HG02970 (cell line): ENCODE measurements at regions not wholly inside any gene's neighbourhood (a gene's known extent, or its start where the extent isn't known, plus 50 kb on each side); places are given as distances from the start of the nearest gene placed in this dataset.
A peak's percentile ranks its signal among the peaks of the same experiment; 100 is the strongest.
"Not testable (repeated sequence)": the region's sequence is repeated elsewhere in the genome, so short reads cannot be mapped to it uniquely, and the experiment has no call there.

Experiments used
- ATAC-seq: cut with Tn5 transposase; IDR thresholded peaks from one replicate; pipeline ENCODE4 v1.9.1; 2021; ENCODE audit warnings: mild to moderate bottlenecking, moderate library complexity, moderate number of reproducible peaks; ENCODE audit not compliant: unreplicated experiment, low FRiP score

DNA sequence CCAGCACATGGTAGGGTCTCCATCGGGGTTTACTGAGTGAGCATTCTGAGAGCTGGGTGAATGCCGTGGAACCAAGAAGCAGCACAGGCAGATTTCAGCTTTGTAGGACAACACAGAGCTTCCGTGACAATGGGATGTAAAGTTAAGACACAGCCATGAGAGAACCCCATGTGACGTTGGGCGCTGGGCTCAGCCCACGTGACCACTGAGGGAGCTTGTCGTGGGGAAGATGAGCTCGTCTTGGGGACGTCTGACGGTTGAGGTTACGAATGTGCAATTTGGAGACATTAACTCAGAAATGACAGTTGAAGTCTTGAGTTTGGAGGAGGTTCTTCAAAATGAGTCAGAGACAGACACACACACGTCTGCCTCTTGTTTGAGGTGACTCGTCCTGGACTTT, 51.5 kb upstream of the MUC20 start:
- not testable (repeated sequence) for ATAC-seq

DNA sequence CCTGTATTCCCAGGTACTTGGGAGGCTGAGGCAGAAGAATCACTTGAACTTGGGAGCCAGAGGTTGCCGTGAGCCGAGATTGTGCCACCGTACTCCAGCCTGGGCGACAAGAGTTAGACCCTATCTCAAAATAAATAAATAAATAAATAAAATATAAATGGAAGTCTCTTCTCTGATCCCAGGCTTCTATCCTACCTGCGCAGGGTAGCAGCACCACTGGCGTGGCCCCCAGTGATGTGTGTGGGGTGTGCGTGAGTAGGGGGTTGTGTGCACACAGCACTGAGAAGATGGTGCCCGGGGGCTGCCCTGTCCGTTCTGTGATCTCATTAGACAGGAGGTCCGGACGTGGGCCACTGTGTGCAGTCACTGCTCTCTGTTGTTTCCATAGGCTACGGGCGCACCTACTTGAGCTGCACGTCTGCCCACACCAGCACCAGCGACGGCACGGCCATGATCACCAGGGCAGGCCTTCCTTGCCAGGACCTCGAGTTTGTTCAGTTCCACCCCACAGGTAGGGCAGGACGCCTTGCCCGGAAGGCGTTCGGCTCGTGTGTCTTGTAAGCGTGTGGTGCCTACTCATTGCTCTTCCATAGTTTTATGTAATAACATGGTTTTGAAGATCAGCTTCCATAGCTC, 52.5 kb upstream of the MUC20 start:
- ATAC-seq = not testable (repeated sequence)

DNA sequence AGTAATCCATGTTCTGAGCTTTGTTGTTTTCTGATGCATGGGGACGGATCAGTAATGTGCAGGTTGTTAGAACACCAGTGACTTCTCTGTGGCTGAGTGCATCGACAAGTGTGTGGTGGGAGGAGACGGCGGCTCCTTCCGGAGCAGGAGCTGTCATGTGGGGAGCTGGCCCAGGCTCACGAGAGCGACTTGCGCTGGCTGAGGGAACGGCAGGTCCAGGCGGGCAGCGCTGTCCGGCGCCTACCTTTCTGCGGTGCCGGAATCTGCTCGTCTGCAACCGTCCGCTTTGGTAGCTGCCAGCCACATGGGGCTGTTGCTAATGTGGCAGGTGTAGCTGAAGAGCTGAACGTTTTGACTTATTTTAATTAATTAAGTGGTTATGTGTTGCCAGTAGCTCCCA, 55.5 kb upstream of the MUC20 start:
- not testable (repeated sequence) for ATAC-seq

DNA sequence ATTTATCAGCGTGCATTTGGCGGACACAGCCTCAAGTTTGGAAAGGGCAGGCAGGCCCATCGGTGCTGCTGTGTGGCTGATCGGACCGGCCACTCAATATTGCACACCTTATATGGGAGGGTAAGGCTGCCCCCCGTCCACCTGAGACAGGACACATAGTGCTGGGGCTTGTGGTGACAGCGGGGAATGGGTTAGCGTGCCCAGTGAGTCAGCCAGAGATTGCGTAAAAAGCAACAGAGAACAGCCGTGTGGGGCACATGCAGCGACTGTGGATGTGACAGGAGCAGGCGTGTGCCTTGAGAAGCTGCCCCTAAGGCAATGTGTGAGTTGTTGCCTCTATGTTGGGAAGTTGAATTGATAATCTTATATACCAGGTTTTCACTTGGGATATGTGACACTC, 56.6 kb upstream of the MUC20 start:
- not testable (repeated sequence) for ATAC-seq

DNA sequence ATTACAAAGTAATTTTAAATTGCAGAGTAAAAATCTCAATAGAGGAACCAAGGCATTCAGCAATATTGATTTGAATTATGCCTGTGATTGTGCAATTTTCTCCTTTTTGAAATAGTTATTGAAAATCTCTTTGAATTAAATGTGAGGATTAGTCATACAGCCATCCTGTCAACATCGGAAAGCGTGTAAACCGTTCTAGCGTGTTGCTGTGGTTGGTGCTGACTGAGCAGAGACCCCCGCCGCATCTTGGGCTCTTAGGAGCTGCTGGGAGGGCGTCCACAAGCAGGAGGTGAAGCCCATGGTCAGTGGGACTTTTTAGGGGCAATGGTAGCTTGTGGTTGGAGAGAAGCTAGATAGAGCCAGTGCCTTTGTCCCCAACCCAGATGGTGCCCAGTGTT, 61.6 kb upstream of the MUC20 start:
- ATAC-seq = not testable (repeated sequence)

DNA sequence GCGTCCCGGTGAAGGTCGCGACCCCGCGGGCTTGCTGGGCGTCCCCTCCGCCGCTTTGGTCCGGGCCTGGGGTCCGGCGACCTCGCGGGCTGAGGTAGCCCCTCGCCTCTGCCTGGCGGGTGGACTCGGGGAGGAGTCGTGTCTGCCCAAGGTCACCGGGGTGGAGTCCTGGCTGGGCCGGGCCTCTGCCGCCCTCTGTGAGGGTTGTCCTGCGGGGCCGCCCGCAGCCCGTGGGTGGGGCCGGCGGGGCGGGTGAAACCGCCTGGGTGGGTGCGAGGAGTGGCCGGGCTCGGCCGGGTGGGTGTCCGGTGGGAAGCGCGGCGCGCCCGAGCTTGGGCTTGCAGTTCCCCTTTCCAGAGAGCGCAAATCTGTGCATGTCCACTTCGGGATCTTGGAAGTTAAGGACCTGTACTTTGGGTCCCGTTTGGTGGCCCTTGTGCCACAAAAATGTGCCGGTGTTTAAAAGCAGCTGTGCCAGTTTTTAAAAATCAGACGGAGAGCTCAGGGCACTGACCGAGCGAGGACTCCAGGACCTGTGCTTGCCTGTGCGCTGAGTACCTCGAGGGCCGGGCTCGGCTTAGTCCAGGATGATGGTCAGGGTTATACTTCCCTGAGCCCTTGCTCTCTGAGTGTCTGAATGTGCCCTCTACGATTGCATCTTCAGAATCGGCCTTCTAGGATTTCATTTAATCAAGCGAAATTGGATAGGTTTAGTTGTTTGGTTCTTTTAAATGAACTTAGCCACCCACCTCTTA, 62.2 kb upstream of the MUC20 start:
- ATAC-seq = peak; percentile 32

DNA sequence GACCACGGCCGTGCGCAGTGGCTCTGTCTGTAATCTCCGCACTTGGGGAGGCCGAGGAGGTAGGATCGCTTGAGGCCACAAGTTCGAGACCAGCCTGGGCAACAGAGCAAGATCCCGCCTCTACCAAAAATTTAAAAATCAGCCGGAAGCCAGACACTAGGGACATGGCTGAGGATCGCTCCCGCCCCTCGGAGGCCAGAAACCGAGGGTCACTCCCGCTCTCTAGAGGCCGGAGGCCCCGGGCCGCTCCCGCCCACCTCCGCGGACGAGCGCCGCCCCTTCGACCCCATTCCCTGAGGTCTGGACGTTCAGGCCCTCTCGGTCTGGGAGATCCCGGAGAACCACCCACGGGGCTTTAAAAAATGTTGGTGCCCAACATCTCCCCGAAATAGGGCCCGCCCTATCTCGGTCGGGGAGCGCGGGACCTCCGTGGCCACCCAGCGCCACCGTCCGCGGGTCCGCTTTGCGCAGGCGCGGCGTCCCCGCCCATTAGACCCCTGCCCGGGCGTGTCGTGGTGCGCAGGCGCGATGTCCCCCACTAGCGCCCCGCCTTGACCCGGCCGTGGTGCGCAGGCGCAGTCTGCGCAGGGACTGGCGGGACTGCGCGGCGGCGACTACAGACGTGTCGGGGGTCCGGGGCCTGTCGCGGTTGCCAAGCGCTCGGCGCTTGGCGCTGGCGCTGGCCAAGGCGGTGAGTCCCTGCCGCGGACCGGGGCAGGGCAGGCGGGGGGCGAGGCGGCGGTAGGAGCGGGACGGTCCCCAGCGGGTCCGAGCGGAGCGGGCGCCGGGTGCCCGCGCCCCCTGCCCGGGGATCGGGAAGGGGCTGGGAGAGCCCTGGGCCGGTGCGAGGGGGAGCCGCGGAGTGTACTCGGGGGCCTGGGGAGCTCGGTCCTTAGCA, 63.1 kb upstream of the MUC20 start:
- peak; percentile 95 for ATAC-seq

DNA sequence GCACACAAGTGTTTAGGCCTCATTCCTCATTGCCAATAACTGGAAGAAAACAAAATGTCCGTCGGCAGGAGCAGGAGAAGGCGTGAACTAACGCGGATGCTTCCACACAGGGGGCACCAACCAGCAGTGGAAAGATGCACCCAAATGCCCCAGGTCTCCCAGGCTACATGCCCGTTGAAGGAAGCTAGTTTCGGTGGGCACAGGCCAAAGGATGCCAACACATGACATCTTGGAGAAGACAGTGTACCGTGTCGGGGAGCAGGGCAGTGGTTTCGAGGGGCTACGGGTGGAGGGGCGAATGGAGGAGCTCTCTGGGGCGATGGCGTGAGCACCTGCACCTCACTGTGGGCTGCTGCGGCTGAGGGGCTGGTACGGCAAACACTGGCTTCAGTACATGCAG, 64.7 kb upstream of the MUC20 start:
- ATAC-seq = not testable (repeated sequence)

DNA sequence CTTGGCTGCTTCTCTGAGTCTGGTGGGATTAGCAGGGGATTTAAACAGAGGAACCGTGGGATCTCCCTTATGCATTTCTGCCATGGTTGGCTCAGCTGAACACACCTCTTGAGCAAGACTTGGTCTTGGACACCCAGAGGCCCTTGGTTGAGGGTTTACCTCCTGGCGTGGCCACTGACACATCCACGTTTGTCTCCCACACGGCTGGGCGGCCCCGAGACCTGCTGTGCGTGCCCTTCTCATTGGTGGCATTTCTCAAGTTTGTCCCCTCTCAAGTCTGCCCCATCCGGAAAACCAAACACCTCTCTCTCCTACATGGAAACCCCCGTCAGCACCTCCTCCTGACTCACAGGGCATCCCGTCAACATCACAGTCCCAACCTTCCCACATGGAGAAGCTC, 66.0 kb upstream of the MUC20 start:
- ATAC-seq = not testable (repeated sequence)

DNA sequence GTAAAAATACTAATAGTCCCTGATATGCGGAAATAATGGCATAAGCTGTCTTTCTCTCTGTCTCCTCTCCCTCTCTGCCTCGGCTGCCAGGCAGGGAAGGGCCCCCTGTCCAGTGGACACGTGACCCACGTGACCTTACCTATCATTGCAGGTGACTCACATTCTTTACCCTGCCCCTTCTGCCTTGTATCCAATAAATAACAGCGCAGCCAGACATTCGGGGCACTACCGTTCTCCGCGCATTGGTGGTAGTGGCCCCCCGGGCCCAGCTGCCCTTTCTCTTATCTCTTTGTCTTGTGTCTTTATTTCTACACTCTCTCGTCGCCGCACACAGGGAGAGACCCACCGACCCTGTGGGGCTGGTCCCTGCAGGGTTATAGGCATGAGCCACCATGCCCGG, 66.6 kb upstream of the MUC20 start:
- ATAC-seq = not testable (repeated sequence)

DNA sequence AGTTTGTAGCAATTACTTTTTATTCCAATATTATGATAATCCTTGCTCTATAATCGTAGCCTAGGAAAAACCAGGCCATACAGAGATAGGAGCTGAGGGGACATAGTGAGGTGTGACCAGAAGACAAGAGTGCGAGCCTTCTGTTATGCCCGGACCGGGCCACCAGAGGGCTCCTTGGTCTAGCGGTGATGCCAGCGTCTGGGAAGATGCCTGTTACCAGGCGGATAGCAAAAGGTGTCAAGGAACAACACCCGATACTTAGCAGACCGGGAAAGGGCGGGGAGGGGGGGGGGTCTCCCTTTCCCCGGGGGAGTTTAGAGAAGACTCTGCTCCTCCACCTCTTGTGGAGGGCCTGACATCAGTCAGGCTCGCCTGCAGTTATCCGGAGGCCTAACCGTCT, 67.1 kb upstream of the MUC20 start:
- not testable (repeated sequence) for ATAC-seq

DNA sequence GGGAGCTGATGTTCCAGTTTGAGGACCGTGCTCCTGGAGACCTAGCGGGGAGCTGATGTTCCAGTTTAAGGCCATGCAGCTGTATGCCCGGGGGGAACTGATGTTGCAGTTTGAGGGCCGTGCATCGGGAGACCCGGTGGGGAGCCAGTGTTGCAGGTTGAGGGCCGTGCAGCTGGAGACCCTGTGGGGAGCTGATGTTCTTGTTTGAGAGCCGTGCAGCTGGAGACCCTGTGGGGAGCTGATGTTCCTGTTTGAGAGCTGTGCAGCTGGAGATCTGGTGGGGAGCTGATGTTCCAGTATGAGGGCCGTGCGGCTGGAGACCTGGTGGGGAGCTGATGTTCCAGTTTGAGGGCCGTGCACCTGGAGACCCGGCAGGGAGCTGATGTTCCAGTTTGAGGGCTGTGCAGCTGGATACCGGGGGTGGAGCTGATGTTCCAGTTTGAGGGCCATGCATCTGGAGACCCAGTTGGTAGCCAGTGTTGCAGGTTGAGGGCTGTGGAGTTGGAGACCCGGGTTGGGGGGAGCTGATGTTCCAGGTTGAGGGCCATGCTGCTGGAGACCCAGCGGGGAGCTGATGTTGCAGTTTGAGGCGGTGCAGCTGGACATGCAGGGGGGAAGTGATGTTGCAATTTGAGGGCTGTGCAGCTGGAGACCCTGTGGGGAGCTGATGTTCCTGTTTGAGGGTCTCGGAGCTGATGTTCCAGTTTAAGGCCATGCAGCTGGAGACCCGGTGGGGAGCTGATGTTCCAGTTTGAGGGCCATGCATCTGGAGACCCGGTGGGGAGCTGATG, 64.4 kb upstream of the APOD start:
- not testable (repeated sequence) for ATAC-seq

DNA sequence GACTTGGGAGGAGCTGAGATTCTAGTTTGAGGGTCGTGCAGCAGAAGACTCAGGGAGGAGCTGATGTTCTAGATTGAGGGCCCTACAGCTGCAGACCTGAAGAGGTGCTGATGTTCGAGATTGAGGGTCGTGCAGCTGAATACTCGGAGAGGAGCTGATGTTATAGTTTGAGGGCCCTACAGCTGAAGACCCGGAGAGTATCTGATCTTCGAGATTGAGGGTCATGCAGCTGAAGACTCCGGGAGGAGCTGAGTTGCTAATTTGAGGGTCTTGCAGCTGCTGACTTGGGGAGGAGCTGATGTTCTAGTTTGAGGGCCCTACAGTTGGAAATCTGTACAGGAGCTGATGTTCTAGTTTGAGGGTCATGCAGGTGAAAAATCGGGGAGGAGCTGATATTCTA, 62.1 kb upstream of the APOD start:
- ATAC-seq = not testable (repeated sequence)

DNA sequence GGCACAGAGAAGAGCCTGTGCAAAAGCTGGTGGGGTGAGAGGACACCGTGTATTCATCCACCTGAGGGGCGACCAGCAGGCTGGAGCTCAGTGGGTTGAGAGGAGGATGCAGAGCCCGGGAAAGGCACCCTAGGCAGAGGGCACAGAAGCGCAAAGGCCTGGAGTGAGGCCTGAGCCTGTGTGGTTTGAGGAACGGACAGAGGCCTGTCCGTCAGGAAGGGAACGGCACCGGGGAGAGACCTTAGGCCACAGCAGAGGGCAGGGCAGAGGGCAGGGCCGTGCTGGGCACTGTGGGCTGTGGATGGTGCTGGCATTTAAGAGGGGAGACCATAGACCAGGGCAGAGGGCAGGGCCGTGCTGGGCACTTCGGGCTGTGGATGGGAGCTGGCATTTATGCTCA, 59.5 kb upstream of the APOD start:
- ATAC-seq = not testable (repeated sequence)

DNA sequence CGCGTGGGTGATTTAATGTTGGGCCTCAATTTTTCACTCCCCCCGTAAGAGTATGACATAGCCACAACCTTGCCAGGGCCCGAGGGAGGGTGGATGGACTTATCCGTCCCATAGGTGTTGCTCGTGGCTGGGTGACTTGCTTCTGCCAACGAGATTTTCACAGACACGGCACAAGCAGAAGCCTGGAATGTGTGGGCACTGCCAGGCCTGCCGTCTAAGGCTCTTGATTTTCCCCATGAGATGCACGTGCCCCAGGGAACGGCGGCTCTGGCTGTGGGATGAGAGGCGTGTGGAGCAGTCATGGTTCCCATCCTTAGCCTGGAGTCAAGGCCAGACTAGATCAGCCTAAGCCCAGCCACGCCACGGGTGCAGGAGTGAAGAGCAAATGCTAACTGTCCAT, 58.6 kb upstream of the APOD start:
- not testable (repeated sequence) for ATAC-seq

DNA sequence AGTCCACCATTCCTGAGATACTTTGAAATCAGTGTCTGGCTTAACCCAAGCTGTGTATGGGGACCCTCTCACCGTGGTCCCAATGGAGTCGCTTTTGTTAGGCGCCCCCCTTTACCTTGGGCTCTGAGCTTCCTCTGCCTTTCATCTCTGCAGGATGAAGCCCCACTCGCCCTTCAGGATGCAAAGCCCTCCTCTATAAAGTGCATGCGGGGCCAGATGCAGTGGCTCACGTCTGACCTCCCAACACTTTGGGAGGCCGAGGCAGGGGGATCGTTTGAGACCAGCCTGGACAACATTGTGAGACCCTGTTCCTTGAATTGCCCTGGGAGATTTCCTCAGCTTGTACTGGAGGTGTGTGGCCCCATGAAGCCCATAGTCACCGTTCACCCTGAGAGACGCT, 54.7 kb upstream of the APOD start:
- not testable (repeated sequence) for ATAC-seq

DNA sequence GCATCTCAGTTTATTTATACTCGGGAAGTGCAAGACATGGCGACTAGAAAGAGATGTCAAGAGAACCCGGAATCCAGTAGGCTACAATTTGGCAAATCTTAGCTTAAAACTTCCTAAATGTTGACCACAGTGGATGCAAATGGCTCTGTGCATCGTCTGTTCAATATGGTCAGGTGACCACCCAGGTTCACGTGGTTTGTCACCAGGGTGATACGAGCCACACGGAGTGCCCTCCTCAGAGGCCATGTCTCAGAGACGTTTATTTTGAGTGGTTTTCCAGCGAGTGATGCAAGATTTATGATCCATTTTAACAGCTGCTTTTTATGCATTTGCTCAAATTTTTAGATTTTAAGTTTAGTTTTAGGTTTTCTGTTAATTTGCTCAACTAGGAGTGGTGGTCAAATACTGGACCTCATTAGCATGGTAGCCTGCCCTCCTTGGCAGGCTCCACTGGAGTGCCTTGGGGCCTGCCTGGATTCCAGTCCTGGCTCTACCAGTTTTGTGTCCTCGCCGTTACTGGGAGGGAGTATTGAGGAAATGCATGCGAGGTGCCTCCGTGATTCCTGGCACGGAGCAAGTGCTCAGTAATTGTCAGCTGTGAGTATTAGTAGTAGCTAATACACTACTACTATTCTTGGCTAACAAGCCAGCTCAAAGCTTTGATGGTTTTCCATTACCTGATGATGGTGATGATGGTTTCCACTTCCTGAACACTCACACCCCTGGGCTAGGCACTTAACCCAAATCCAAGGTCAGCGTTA, 53.9 kb upstream of the APOD start:
- not testable (repeated sequence) for ATAC-seq

DNA sequence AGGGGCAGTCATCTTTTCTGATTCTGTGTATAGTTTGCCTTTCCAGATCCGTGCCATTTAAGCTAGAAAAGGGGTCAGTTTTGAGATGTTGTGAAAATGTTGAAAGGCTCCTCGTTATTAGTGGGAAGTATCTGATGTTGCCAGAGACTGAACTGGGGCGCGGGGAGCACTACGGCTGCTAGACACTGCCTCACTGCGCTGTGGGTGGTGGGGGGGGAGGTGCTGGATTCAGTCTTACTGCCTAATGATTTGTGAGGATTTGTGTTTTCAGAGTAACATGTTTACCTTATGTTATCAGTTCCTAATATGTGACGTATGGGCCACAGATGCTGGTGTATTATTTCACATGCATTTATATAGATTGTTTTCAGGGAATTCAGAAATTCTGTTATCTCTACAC, 53.3 kb upstream of the APOD start:
- ATAC-seq = not testable (repeated sequence)

DNA sequence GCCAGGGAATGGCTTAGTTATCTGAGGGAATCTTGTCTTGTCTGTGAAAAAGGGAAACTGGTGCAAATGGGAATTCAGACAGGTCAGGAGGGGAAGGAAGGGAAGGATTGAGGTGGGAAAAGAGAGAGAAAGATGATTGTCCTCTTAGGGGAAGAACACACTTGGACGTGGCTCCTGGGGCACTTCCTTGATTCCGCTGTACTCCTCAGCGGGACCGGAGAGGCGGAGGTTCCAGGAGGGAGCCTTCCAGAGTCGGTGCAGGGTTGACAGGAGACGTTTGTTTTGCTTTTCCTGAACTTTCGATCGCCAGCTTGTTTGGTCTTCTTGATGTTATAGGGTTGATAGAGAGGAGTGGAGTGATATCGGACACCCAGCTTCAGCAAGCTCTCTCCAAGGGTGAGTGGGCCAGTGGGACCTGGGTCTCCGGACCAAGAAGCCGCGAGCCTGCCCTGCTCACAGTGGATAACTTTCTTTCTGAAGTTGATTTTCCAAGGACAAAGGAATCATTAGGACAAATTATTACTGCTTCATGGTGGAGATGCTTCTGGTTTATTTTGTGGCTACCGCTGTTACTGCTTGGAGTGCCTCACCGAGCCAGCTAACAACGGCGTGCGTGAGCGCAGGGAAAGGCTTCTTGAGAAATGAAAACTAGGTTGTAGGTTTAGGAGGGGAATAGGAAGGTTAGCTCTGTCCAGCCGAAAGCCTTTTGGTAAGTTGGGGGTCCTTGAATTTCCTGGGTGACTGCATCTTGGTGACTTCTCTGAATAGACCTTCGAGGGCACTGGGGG, 52.4 kb upstream of the APOD start:
- not testable (repeated sequence) for ATAC-seq
